Liver (tissue), 8 donors: ENCODE measurements at regions not wholly inside any gene's neighbourhood (a gene's known extent, or its start where the extent isn't known, plus 50 kb on each side); places are given as distances from the start of the nearest gene placed in this dataset.

Experiments used
- DNase-seq: peaks from one replicate; pipeline ENCODE4 v3.0.0-alpha.2; 2017; ENCODE audit warnings: low spot score
- H3K27ac ChIP-seq, 2 donors: one replicate each; pipeline ENCODE4 v1.7.0; 2013; ENCODE audit warnings: inconsistent platforms in 2 of 2, low read length in 2 of 2, control low read depth in 1 of 2, low read depth in 1 of 2, mild to moderate bottlenecking in 1 of 2
- H3K27me3 ChIP-seq, 4 donors: one replicate each; pipeline versions ENCODE4 v1.6.1 to v1.7.0; 2013; ENCODE audit warnings: low read length in 3 of 4, inconsistent platforms in 1 of 4, mild to moderate bottlenecking in 1 of 4, moderate library complexity in 1 of 4; ENCODE audit not compliant: control insufficient read depth in 4 of 4, insufficient read depth in 4 of 4
- H3K36me3 ChIP-seq, 4 donors: one replicate each; pipeline versions ENCODE4 v1.6.1 to v1.7.0; 2013; ENCODE audit warnings: low read length in 3 of 4, mild to moderate bottlenecking in 3 of 4, low read depth in 1 of 4, moderate library complexity in 1 of 4; ENCODE audit not compliant: control insufficient read depth in 4 of 4, insufficient read depth in 3 of 4
- H3K4me1 ChIP-seq, 4 donors: one replicate each; pipeline versions ENCODE4 v1.6.1 to v1.7.0; 2013; ENCODE audit warnings: low read length in 3 of 4, mild to moderate bottlenecking in 3 of 4, moderate library complexity in 1 of 4; ENCODE audit not compliant: control insufficient read depth in 4 of 4, insufficient read depth in 4 of 4
- H3K4me3 ChIP-seq, 3 donors: one replicate each; pipeline versions ENCODE4 v1.6.1 to v1.7.0; 2013; ENCODE audit warnings: low read length in 3 of 3, control low read depth in 1 of 3, low read depth in 1 of 3, mild to moderate bottlenecking in 1 of 3
- H3K9ac ChIP-seq, 2 donors: one replicate each; pipeline ENCODE4 v1.7.0; 2013; ENCODE audit warnings: low read length in 2 of 2, mild to moderate bottlenecking in 2 of 2, moderate library complexity in 2 of 2, control low read depth in 1 of 2, low read depth in 1 of 2
- H3K9me3 ChIP-seq, 4 donors: one replicate each; pipeline versions ENCODE4 v1.6.1 to v1.7.0; 2013; ENCODE audit warnings: low read length in 3 of 4; ENCODE audit not compliant: control insufficient read depth in 4 of 4
- EGR1 ChIP-seq, 2 donors: IDR thresholded peaks; 2 replicates each; pipeline ENCODE4 v1.6.1; 2016 to 2018; ENCODE audit warnings: antibody characterized with exemption in 2 of 2, low read depth in 2 of 2
- FOXA1 ChIP-seq: IDR thresholded peaks from 2 replicates; pipeline ENCODE4 v1.6.1; 2016; ENCODE audit warnings: antibody characterized with exemption
- FOXA2 ChIP-seq: IDR thresholded peaks from 2 replicates; pipeline ENCODE4 v1.6.1; 2016; ENCODE audit warnings: antibody characterized with exemption
- GABPA ChIP-seq, 2 donors: IDR thresholded peaks in 1 of 2; conservative IDR thresholded peaks in 1 of 2; 2 replicates each; pipeline ENCODE4 v1.6.1; 2016; ENCODE audit warnings: antibody characterized with exemption in 2 of 2, mild to moderate bottlenecking in 1 of 2, moderate library complexity in 1 of 2
- HNF4A ChIP-seq, 2 donors: conservative IDR thresholded peaks; 2 replicates each; pipeline ENCODE4 v1.6.1; 2016; ENCODE audit warnings: antibody characterized with exemption in 2 of 2, mild to moderate bottlenecking in 2 of 2
- HNF4G ChIP-seq: IDR thresholded peaks from 2 replicates; pipeline ENCODE4 v1.6.1; 2016; ENCODE audit warnings: antibody characterized with exemption
- JUND ChIP-seq, 2 donors: IDR thresholded peaks; 2 replicates each; pipeline ENCODE4 v1.6.1; 2016; ENCODE audit warnings: antibody characterized with exemption in 2 of 2
- NR2F2 ChIP-seq: IDR thresholded peaks from 2 replicates; pipeline ENCODE4 v1.6.1; 2016; ENCODE audit warnings: antibody characterized with exemption
- RAD21 ChIP-seq, 2 donors: IDR thresholded peaks; 2 replicates each; pipeline ENCODE4 v1.6.1; 2016; ENCODE audit warnings: antibody characterized with exemption in 2 of 2, mild to moderate bottlenecking in 2 of 2
- RXRA ChIP-seq, 2 donors: IDR thresholded peaks; 2 replicates each; pipeline ENCODE4 v1.6.1; 2017 to 2018; ENCODE audit warnings: antibody characterized with exemption in 2 of 2, mild to moderate bottlenecking in 1 of 2
- SP1 ChIP-seq: IDR thresholded peaks from 2 replicates; pipeline ENCODE4 v1.6.1; 2018; ENCODE audit warnings: antibody characterized with exemption, mild to moderate bottlenecking
- TAF1 ChIP-seq: conservative IDR thresholded peaks from 2 replicates; pipeline ENCODE4 v1.6.1; 2016; ENCODE audit warnings: antibody characterized with exemption, mild to moderate bottlenecking
- YY1 ChIP-seq: IDR thresholded peaks from 2 replicates; pipeline ENCODE4 v1.6.1; 2016; ENCODE audit warnings: antibody characterized with exemption, mild to moderate bottlenecking
- WGBS: extraction: QIAGEN DNeasy Blood & Tissue Kit; methylation state at CpG from one replicate; pipeline ENCODE4 v1.1.7; 2013; 5-methylcytosine and 5-hydroxymethylcytosine counted together
- TF ChIP-seq, protein P1 (sequence below): IDR thresholded peaks from 2 replicates; pipeline ENCODE4 v1.6.1; 2016; ENCODE audit warnings: antibody characterized with exemption
- TF ChIP-seq, protein P2 (sequence below): IDR thresholded peaks from 2 replicates; pipeline ENCODE4 v1.6.1; 2016; ENCODE audit warnings: antibody characterized with exemption, mild to moderate bottlenecking
- TF ChIP-seq, protein P3 (sequence below): IDR thresholded peaks from 2 replicates; pipeline ENCODE4 v1.6.1; 2016; ENCODE audit warnings: antibody characterized with exemption
- TF ChIP-seq, protein P4 (sequence below): IDR thresholded peaks from 2 replicates; pipeline ENCODE4 v1.6.1; 2016; ENCODE audit warnings: antibody characterized with exemption
- TF ChIP-seq, protein P5 (sequence below): fragments of 150-350 bp; IDR thresholded peaks from 2 replicates; pipeline ENCODE4 v1.5.1; 2017; ENCODE audit warnings: improper control_type of control experiment, low read depth, low read length; ENCODE audit not compliant: missing input control
- donor health status: healthy.
- donor health status: healthy.
- donor health status: healthy.
- donor health status: healthy.
- donor health status: healthy.

DNA sequence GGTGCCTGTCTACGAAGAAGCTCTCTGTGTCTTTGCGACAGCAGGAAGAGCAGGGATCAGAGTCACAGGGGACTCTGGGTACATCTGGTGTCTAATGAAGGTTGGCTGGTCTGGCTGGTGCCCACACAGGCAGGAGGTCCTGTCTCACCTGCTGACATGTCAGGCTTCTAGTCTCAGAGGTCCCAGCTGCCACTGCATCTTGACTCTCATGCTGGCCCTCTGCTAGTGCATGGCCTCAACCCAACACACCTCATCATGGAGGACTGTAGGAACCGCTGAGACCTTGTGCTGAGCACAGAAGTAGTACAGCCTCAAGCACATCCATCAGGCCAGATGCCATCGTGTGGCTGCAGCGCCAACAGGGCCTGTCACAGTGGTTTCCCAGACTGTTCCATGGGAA, 206.1 kb upstream of the NR2F2 start:
- no peak for TF ChIP-seq GABPA (IDR thresholded peaks at IDR 0.05 in 1 of 2, conservative IDR thresholded peaks at IDR 0.05 in 1 of 2)
- TF ChIP-seq JUND (IDR thresholded peaks at IDR 0.05) = no peak
- TF ChIP-seq, protein P1, sequence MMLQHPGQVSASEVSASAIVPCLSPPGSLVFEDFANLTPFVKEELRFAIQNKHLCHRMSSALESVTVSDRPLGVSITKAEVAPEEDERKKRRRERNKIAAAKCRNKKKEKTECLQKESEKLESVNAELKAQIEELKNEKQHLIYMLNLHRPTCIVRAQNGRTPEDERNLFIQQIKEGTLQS = no peak
- no peak for TF ChIP-seq HNF4A (conservative IDR thresholded peaks at IDR 0.05)
- TF ChIP-seq RXRA (IDR thresholded peaks at IDR 0.05) = no peak
- TF ChIP-seq EGR1 (IDR thresholded peaks at IDR 0.05; ENCODE audit: low read depth in 2 of 2) = no peak
- TF ChIP-seq HNF4G = no peak
- TF ChIP-seq, protein P2, sequence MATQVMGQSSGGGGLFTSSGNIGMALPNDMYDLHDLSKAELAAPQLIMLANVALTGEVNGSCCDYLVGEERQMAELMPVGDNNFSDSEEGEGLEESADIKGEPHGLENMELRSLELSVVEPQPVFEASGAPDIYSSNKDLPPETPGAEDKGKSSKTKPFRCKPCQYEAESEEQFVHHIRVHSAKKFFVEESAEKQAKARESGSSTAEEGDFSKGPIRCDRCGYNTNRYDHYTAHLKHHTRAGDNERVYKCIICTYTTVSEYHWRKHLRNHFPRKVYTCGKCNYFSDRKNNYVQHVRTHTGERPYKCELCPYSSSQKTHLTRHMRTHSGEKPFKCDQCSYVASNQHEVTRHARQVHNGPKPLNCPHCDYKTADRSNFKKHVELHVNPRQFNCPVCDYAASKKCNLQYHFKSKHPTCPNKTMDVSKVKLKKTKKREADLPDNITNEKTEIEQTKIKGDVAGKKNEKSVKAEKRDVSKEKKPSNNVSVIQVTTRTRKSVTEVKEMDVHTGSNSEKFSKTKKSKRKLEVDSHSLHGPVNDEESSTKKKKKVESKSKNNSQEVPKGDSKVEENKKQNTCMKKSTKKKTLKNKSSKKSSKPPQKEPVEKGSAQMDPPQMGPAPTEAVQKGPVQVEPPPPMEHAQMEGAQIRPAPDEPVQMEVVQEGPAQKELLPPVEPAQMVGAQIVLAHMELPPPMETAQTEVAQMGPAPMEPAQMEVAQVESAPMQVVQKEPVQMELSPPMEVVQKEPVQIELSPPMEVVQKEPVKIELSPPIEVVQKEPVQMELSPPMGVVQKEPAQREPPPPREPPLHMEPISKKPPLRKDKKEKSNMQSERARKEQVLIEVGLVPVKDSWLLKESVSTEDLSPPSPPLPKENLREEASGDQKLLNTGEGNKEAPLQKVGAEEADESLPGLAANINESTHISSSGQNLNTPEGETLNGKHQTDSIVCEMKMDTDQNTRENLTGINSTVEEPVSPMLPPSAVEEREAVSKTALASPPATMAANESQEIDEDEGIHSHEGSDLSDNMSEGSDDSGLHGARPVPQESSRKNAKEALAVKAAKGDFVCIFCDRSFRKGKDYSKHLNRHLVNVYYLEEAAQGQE = no peak
- TF ChIP-seq, protein P3, sequence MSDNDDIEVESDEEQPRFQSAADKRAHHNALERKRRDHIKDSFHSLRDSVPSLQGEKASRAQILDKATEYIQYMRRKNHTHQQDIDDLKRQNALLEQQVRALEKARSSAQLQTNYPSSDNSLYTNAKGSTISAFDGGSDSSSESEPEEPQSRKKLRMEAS = no peak
- TF ChIP-seq FOXA2 = no peak
- no peak for TF ChIP-seq TAF1
- TF ChIP-seq NR2F2 = no peak
- TF ChIP-seq, protein P4, sequence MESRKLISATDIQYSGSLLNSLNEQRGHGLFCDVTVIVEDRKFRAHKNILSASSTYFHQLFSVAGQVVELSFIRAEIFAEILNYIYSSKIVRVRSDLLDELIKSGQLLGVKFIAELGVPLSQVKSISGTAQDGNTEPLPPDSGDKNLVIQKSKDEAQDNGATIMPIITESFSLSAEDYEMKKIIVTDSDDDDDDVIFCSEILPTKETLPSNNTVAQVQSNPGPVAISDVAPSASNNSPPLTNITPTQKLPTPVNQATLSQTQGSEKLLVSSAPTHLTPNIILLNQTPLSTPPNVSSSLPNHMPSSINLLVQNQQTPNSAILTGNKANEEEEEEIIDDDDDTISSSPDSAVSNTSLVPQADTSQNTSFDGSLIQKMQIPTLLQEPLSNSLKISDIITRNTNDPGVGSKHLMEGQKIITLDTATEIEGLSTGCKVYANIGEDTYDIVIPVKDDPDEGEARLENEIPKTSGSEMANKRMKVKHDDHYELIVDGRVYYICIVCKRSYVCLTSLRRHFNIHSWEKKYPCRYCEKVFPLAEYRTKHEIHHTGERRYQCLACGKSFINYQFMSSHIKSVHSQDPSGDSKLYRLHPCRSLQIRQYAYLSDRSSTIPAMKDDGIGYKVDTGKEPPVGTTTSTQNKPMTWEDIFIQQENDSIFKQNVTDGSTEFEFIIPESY = no peak
- no peak for TF ChIP-seq RAD21 (IDR thresholded peaks at IDR 0.05)
- TF ChIP-seq, protein P5, sequence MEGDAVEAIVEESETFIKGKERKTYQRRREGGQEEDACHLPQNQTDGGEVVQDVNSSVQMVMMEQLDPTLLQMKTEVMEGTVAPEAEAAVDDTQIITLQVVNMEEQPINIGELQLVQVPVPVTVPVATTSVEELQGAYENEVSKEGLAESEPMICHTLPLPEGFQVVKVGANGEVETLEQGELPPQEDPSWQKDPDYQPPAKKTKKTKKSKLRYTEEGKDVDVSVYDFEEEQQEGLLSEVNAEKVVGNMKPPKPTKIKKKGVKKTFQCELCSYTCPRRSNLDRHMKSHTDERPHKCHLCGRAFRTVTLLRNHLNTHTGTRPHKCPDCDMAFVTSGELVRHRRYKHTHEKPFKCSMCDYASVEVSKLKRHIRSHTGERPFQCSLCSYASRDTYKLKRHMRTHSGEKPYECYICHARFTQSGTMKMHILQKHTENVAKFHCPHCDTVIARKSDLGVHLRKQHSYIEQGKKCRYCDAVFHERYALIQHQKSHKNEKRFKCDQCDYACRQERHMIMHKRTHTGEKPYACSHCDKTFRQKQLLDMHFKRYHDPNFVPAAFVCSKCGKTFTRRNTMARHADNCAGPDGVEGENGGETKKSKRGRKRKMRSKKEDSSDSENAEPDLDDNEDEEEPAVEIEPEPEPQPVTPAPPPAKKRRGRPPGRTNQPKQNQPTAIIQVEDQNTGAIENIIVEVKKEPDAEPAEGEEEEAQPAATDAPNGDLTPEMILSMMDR = no peak
- no peak for TF ChIP-seq FOXA1
- no peak for TF ChIP-seq SP1
- TF ChIP-seq YY1 = no peak

More for the DNA sequence above, 206.1 kb upstream of the NR2F2 start:
- H3K9ac ChIP-seq = no peak overlapping the region
- no peak for DNase-seq
- 96% methylated on average over 5 of the region's 5 CpGs for WGBS
- no peaks in the 10 kb centered on the region for H3K36me3 ChIP-seq
- no peak overlapping the region for H3K4me3 ChIP-seq
- H3K27me3 ChIP-seq = no peaks in the 10 kb centered on the region
- H3K27ac ChIP-seq = no peak overlapping the region
- no peaks in the 10 kb centered on the region for H3K9me3 ChIP-seq
- no peaks in the 10 kb centered on the region for H3K4me1 ChIP-seq
